OCI-LY7 (cell line): ENCODE measurements at regions not wholly inside any gene's neighbourhood (a gene's known extent, or its start where the extent isn't known, plus 50 kb on each side); places are given as distances from the start of the nearest gene placed in this dataset.
"Not testable (repeated sequence)": the region's sequence is repeated elsewhere in the genome, so short reads cannot be mapped to it uniquely, and the experiment has no call there.

ENCODE experiments used
- BruUV-seq: library from RNA; stranded (reverse); fragments of 400-500 nt; replicated peaks from 2 replicates; lab custom pipeline; 2021; lab: Mats Ljungman, UMichigan
- CTCF ChIA-PET: fragments of 300-600 bp; sonication (Branson Sonifier 250); formaldehyde crosslinking; loops from one replicate; lab custom pipeline; 2022; ENCODE audit warnings: antibody characterized with exemption; ENCODE audit not compliant: unreplicated experiment; lab: Charles Lee
- POLR2A ChIA-PET: fragments of 300-600 bp; sonication (Branson Sonifier 250); formaldehyde crosslinking; loops from one replicate; lab custom pipeline; 2022; ENCODE audit warnings: antibody characterized with exemption; lab: Charles Lee
- DNase-seq: peaks from one replicate; pipeline ENCODE4 v3.0.0-alpha.2; 2015; ENCODE audit warnings: low spot score
- H2AFZ ChIP-seq: fragments of 200-600 bp; sonication (generic), shearing (Covaris generic); 2 replicates; pipeline ENCODE4 v1.6.1; 2014; ENCODE audit warnings: mild to moderate bottlenecking, antibody characterized with exemption, low read length, moderate library complexity
- H3K27ac ChIP-seq: fragments of 200-600 bp; sonication (generic); 2 replicates; pipeline ENCODE4 v1.5.1; 2014; ENCODE audit warnings: mixed run types, low read depth, mild to moderate bottlenecking, moderate library complexity, low read length, inconsistent platforms; ENCODE audit not compliant: poor library complexity, severe bottlenecking
- H3K36me3 ChIP-seq: fragments of 200-600 bp; sonication (generic); 2 replicates; pipeline ENCODE4 v1.6.1; 2014; ENCODE audit warnings: mild to moderate bottlenecking, antibody characterized with exemption, low read length, moderate library complexity, mixed read lengths; ENCODE audit not compliant: insufficient read depth
- H3K4me1 ChIP-seq: fragments of 200-600 bp; sonication (generic); 2 replicates; pipeline ENCODE4 v1.5.1; 2014; ENCODE audit warnings: mild to moderate bottlenecking, low read length; ENCODE audit not compliant: insufficient read depth, poor library complexity, severe bottlenecking
- H3K4me2 ChIP-seq: fragments of 200-600 bp; sonication (generic); 2 replicates; pipeline ENCODE4 v1.6.1; 2014; ENCODE audit warnings: mild to moderate bottlenecking, low read length
- H3K4me3 ChIP-seq: fragments of 200-600 bp; sonication (generic); 2 replicates; pipeline ENCODE4 v1.5.1; 2014; ENCODE audit warnings: mild to moderate bottlenecking, low read depth, low read length; ENCODE audit not compliant: poor library complexity, severe bottlenecking
- H3K79me2 ChIP-seq: fragments of 200-600 bp; sonication (generic); 2 replicates; pipeline ENCODE4 v1.6.1; 2016; ENCODE audit warnings: low read depth, mild to moderate bottlenecking, low read length, moderate library complexity, mixed read lengths; ENCODE audit not compliant: insufficient read depth
- H3K9me2 ChIP-seq: fragments of 200-600 bp; sonication (generic); 2 replicates; pipeline ENCODE4 v1.6.1; 2016; ENCODE audit warnings: mild to moderate bottlenecking, low read length, mixed read lengths; ENCODE audit not compliant: insufficient read depth
- H3K9me3 ChIP-seq: fragments of 200-600 bp; sonication (generic); 2 replicates; pipeline ENCODE4 v1.6.1; 2014; ENCODE audit warnings: mild to moderate bottlenecking, mixed run types, low read length, mixed read lengths
- H4K20me1 ChIP-seq: fragments of 200-600 bp; sonication (generic); 2 replicates; pipeline ENCODE4 v1.6.1; 2014; ENCODE audit warnings: mild to moderate bottlenecking, antibody characterized with exemption, low read length, moderate library complexity, mixed read lengths; ENCODE audit not compliant: insufficient read depth
- CTCF ChIP-seq: fragments of 200-600 bp; sonication (generic); conservative IDR thresholded peaks from 2 replicates; pipeline ENCODE4 v1.5.1; 2014; ENCODE audit warnings: mild to moderate bottlenecking, antibody characterized with exemption, low read length, moderate library complexity, mixed read lengths
- EZH2phosphoT487 ChIP-seq: fragments of 200-600 bp; sonication (generic); IDR thresholded peaks from 2 replicates; pipeline ENCODE4 v1.6.1; 2018; ENCODE audit warnings: low read depth, borderline replicate concordance, mild to moderate bottlenecking, mixed run types, antibody characterized with exemption, low read length, moderate library complexity, mixed read lengths
- intact Hi-C: fragments of 100-400 bp; cut with micrococcal nuclease; formaldehyde crosslinking; loops from one replicate; pipeline ENCODE4 v1.10.0; 2022; ENCODE audit not compliant: unreplicated experiment

- H4K20me1 ChIP-seq, result no peaks in the 10 kb centered on the region
- intact Hi-C loops, result no loop called here
- no peak overlapping the region for H2AFZ ChIP-seq
- no peak overlapping the region for H3K4me2 ChIP-seq
- H3K79me2 ChIP-seq, result no peaks in the 10 kb centered on the region
- H3K9me2 ChIP-seq, result no peaks in the 10 kb centered on the region
- H3K36me3 ChIP-seq, result no peaks in the 10 kb centered on the region
- POLR2A ChIA-PET, result interaction anchor here (0.5 to 1.0 kb wide), 2 partner anchors 37 to 286 kb away, joined by 3 to 4 read pairs; no protein-coding TSS in a partner anchor
- TF ChIP-seq CTCF (no peak), EZH2phosphoT487 (no peak)
- no peaks in the 10 kb centered on the region for H3K4me1 ChIP-seq
- CTCF ChIA-PET, result no interaction called here
- BruUV-seq, result no TSS peak
- no peak overlapping the region for H3K27ac ChIP-seq
- no peak for DNase-seq
- H3K9me3 ChIP-seq, result no peaks in the 10 kb centered on the region
- H3K4me3 ChIP-seq, result no peak overlapping the region
Measured at GRCh38 chr2:207341112-207341750, 175.5 kb upstream of the KLF7 start.

- no peak overlapping the region for H3K4me2 ChIP-seq
- H3K9me2 ChIP-seq, result no peaks in the 10 kb centered on the region
- no peak overlapping the region for H3K4me3 ChIP-seq
- H2AFZ ChIP-seq, result no peak overlapping the region
- H3K79me2 ChIP-seq, result no peaks in the 10 kb centered on the region
- no peaks in the 10 kb centered on the region for H4K20me1 ChIP-seq
- no peak for DNase-seq
- H3K4me1 ChIP-seq, result no peaks in the 10 kb centered on the region
- H3K27ac ChIP-seq, result no peak overlapping the region
- no peaks in the 10 kb centered on the region for H3K36me3 ChIP-seq
- no TSS peak for BruUV-seq
- ChIA-PET POLR2A (no interaction called here), CTCF (no interaction called here)
- intact Hi-C loops, result no loop called here
- no peak for TF ChIP-seq CTCF
- TF ChIP-seq EZH2phosphoT487, result no peak
- H3K9me3 ChIP-seq, result no peaks in the 10 kb centered on the region
Measured at GRCh38 chr2:207341804-207342203, 176.1 kb upstream of the KLF7 start.

- H3K4me1 ChIP-seq, H3K4me3 ChIP-seq, CTCF ChIA-PET, H3K4me2 ChIP-seq, H4K20me1 ChIP-seq, H3K9me3 ChIP-seq, H3K79me2 ChIP-seq, H3K27ac ChIP-seq, BruUV-seq, DNase-seq, H2AFZ ChIP-seq, intact Hi-C loops, H3K9me2 ChIP-seq, H3K36me3 ChIP-seq: not testable (repeated sequence)
- POLR2A ChIA-PET, result interaction anchor here (1.1 kb wide), 1 partner anchor 35 kb away, joined by 3 read pairs; no protein-coding TSS in a partner anchor
Measured at GRCh38 chr2:207344596-207345394, 179.0 kb upstream of the KLF7 start.
